Activated CD4-positive, alpha-beta T cell treated with anti-CD3 and anti-CD28 coated beads, Interleukin-2, amount 50 U/mL, for 48 hours (primary cell): ENCODE measurements at regions not wholly inside any gene's neighbourhood (a gene's known extent, or its start where the extent isn't known, plus 50 kb on each side); places are given as distances from the start of the nearest gene placed in this dataset.

ENCODE experiments used
- DNase-seq, 2 experiments: peaks; one replicate each; pipeline ENCODE4 v3.0.0-alpha.2; 2020

DNA sequence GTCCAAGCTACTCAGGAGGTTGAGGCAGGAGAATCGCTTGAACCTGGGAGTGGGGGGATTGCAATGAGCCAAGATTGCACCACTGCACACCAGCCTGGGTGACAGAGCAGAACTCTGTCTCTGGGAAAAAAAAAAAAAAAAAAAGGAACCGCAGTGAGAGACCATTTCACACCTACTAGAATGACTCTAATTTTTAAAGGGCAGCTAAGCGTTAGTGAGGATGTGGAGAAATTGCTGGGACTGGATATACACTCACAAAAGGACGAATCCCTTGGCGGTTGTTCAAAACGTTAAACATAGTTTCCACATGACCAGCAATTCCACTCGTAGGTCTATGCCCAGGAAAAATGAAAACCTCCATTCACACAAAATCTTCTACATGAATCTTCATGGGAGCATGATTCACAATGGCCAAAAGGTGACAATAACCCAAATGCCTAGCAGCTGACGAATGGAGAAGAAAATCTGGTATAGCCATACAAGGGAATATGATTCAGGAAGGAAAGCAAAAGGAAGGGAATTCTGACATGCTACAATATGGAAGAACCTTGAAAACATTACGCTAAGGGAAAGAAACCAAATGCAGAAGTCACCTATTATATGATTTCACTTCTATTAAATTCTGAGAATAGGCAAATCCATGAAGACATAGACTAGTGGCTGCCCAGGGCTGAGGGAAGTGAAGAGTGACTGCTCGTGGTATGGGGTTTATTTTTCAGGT lies 127.0 kb downstream of the CHSY1 start:
- no peak for DNase-seq

DNA sequence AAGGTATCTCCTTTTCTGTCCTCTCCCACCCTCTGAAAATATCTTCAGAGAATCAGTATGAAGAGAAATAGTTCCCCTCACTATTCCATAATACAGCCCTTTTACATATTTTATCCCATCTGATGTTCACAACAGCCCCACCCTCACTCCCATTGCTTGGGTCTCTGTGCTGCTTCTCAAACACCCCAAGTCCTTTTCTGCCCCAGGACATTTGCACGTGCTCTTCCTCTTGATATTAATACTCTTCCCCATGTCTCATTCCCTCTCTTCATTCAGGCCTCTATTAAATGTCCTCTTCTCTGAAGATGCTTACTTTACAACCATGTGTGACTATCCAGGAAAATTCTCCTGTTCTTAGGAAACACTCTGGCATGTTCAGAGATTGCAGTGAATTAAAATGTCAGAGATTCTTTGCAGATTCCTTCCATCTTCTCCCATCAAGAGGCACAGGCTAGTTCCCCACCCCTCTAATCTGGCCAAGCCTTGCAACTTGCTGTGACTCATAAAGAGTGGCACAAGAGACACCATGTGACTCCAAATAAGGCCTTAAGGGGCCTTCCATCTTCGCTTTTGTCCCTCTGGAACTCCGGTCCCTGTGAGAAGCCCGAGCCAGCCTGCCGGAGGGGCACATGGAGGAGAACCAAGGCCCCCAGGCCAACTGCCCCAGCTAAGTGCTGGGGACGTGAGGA lies 128.5 kb downstream of the CHSY1 start:
- DNase-seq, result no peak

DNA sequence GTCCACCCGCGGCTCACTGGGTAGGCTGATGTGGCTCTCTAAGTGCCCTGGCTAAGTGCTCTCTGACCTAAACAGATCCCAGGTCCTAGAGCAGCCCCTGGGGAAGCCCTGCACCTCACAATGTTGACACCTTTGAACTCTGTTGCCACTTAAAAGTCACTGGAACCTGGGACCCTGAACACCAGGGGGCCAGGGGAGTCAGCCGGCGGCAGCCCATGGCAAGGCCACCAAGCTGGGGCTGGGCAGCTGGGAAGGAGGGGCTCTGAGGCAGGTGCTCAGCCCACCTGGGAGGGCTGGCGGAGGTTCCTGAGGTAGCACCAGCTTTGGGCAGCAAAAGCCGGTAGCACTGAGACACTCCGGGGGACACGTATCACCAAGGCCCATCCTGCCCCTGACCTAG lies 129.0 kb downstream of the CHSY1 start:
- no peak for DNase-seq

DNA sequence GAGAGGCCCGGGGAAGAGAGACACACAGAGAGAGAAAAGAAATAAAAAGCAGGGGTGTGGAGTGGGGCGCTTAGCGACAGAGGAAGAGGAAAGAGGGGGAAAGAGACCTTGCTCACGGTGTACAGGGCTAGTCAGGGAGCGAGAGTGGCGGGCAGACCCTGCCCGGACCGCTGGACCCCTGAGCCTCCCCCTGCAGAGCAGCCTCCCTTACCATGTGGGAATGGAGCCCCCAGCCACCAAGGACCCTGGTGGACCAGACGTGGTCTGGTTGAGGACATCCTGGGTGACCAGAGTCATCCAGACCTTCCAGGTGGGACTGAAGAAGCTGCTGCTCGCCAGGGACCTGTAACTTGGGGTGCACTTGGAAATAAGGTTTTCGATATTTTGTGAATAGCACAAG lies 129.6 kb downstream of the CHSY1 start:
- no peak for DNase-seq

DNA sequence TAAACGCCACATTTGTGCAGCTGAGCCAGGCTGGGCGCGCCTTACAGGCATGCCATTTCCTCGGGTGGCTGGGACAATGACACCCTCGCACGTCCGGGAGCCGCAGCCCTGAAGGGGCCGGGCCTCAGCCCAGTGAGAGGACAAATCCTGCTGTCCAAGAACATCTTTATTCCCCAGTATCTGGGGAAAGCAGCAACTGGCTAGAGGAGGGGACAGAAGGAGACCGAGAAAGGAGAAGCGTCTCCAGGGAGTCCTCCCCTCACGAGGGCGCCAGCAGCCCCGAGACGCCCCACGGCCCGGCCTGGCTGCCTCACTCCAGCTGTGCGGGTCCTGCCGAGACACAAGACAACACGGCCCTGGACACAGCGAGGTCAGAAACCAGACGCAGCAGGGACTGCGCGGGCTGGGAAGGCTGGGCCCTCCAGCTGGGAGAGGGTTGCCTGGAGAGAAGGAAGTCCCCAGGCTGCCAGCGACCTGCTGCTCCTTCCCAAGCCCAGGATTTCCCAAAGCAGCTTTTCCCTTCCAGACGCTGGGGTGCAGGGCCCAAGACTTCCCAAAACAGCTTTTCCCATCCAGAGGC lies 130.2 kb downstream of the CHSY1 start:
- DNase-seq, result peak; percentile 38 to 56

DNA sequence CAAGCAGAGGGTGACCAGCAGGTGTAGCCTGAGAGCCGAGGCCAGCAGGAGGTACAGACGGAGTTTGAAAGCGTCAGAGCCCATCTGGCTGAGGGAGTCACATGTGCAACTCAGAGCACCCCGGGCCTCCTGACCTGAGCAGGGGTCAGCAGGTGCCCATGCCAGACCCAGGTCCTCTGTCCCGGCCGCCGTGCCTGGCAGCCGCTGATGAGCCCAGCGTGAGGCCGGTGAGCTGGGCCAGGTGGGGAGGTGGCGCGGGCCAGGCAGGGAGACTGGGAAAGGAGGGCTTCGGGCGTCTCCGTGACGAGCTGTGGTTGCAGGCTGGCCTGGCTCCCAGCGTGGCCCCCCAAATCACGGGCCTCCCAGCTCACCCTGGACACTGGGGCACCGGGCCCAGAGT lies 130.9 kb downstream of the CHSY1 start:
- no peak for DNase-seq

DNA sequence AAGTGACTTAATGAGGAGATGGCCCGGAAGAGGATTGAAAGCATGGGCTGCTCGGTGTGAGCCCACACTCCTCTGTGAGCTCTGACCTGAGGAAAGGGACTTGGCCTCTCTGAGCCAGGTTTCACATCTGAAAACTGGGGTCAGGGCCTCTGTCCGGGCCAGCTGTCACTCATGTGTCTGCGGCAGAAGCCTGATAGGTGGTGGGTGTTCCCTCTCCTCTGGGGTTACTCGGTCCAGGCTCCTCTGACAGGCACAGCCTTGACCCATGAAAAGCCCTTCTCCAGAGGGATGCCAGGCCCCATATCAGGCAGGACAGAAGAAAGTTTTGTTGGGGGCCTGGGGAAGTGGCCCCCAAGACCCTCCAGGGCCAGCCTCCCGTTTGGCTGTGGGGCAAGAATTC lies 131.4 kb downstream of the CHSY1 start:
- DNase-seq, result no peak
